ENCODE measurements at regions not wholly inside any gene's neighbourhood (a gene's known extent, or its start where the extent isn't known, plus 50 kb on each side); places are given as distances from the start of the nearest gene placed in this dataset.

DNA sequence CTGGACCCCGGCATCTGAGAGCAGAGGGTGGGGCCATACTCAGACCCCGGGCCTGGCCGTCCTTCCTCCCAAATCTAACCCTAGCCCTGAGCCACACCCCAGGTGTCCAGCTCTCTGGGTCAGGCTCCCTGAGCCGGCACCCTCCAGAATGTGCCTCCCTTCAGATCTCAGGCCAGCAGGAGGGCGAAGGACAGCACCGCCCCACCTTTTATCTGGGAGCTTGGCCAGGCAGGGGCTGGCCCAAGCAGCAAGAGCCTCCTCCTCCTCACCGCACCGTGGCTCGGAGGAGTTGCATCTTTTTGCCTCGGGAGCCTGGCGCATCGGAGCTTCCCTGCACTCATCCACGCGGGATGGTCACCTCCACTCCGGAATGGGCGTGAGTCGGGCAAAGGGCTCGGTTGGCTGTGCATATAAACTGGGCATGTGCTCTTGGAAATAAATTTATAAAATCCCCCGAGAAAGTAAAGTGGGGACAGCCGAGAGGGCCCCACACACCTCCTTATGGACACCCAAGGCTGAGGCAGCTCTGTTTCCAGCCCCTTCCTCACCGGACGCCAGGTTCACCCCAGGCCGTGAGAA is 69.1 kb upstream of the CTDP1 start:
- DNase-seq (ENCODE audit: low spot score), result no peak

DNA sequence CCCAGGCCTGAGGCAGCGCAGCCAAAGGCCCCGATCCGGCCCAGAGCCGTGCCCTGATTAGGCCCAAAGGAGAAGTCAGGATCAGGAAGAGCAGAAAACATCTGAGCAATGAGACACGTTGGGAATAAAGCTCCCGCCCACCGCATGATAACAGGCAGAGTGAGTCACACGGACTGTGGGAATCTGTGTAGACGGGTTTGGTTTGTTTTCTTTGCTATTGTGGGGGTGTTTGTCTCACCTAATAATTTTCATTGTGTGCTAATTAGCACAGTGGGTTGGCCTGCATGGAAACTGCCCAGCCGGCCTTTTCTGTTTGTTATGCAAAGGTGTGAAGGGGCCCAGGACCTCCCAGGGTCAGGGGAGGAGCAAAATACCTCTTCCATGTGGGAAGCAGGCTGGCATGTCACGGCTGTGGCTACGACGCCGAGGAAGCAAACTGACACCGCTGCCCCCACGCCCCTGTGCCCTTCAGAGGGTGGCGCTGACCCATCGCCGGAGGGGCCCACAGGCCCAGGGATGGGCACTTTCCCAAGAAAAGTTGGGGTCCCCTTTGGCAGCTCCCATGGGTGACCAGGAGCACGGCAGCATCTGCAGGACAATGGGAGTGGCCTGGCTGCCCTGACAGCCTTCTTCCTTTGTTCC is 68.4 kb upstream of the CTDP1 start:
- DNase-seq (ENCODE audit: low spot score), result peak; percentile 78

DNA sequence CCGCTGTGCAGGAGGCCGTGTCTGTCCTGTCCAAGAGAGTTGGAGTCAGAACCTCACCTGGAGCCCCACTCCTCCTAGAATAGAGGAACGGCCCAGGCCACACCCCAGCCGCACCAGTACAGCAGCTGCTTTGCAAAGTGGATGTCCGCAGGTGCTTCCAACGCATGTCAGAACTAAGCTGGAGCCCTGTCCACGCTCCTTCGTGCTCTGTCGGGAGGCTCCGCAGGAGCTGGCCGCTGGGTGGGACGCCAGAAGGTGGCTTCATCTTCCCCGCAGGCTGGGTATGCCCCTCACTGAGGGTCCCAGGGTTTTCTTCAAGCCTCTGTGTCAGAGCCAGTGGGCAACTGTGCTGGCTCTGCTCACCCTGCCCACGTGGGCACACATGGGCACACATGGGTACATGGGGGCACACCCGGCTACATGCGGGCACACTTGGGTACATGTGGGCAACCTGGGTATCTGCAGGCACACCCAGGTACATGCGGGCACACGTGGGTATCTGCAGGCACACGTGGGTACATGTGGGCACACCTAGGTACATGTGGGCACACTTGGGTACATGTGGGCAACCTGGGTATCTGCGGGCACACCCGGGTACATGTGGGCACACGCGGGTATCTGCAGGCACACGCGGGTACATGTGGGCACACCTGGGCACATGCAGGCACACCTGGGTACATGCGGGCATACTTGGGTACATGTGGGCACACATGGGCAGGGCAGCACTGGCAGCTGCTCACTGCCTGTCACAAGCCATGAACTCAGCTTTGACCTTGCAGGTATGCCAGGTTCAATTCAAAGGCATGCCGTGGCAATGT is 67.1 kb upstream of the CTDP1 start:
- no peak for DNase-seq (ENCODE audit: low spot score)

DNA sequence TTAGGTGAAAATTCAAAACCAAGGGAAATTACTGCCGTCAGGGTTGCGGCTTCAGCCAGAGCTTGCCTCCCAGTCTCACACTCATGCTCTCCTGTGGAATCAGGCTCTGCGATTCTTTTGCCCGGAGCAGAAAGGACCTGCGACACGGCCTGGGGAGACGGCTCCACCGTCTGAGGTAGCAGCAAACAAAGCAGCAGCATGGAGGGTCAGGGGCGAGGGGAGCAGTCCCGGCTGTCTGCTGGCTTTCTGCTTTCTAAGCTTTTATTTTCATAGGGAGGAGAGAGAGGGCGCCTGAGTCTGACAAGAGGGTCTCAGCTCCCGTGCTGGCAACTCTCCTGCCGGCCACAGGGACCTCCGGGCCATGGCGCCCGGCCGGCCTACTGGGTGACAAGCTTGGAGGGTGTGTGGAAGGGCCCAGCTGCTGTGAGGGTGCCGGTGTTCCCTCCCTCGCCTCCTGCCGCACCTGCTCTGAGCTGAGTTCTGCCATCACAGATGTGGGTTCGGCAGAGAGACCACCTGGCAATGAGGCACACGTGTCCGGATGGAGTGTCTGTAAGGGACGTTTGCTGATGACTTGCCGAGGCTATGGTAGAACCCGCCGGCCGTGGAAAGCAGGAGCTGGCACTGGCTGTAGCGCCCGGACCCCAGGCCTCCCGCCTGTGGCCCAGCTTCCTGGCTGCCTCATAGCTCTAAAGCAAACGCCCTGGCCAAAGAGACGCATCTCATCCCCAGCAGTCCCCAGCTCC is 66.2 kb upstream of the CTDP1 start:
- no peak for DNase-seq (ENCODE audit: low spot score)

DNA sequence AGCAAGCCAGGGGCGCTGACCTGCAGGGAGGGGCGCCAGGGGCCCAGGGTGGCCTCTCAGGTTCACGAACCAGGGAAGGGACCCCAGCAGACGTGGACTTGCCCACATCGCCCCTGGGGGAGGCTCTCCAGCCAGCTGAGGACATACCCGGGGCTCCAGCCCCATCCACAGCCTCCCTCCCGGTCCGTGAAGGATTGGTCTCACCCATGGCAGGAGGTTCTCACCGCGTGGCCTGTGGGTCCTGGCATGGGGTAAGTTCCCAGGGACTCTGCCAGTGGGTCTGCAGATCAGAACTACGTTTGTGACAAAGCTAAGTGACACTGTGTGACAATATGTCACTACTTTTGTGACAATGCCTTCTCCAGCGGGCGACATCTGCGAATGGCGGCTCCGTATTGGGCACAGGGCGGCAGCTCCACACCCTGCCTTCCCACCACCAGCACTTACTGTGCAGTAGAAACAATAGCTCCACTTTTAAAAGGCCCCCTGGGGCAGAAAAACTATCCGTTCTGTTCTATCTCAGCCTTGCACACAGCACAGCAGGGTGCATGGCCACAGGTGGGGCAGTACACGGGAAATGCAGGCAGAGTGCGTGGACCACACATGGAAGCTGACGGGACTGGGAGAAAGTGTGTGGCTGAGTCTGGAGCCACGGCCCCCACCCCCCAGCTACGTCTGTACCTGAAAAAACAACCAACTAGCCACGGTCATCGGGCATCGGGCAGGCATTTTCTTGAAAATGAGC is 65.2 kb upstream of the CTDP1 start:
- DNase-seq (ENCODE audit: low spot score), result no peak

DNA sequence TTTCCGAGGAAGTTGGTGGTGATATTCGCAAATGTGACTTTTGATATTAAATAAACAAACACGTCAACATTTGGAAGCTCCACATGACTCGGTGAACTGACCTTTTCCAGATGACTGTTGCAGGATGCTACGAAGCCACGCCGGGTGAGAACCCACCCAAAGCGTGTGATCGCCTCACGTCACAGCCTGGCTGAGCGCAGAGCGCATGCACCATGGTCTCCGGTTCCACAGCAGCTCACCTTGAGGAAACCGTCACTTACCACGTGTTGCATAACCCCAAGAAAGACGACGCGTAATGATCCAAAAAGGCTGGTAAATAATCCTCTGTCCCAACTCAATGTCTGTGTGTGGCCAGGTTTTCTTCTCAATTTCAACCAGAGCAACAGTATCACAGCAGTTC is 64.5 kb upstream of the CTDP1 start:
- no peak for DNase-seq (ENCODE audit: low spot score)

DNA sequence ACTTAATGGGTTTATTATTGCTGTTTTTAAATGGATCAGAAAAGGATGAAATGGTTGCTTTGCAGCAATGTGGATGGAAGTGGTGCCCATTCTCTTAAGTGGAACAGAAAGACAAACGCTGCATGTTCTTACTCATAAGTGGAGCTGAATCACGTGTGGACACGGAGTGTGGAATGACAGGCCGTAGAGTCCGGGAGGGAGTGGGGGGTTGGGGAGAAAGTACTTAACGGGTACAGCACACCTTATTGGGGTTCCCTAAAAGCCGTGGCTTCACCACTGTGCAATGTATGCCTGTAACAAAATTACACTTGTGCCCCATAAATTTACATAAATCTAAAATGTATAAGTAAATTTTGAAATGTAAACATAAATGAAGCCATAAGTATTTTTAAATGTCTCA is 64.0 kb upstream of the CTDP1 start:
- DNase-seq (ENCODE audit: low spot score), result no peak

DNA sequence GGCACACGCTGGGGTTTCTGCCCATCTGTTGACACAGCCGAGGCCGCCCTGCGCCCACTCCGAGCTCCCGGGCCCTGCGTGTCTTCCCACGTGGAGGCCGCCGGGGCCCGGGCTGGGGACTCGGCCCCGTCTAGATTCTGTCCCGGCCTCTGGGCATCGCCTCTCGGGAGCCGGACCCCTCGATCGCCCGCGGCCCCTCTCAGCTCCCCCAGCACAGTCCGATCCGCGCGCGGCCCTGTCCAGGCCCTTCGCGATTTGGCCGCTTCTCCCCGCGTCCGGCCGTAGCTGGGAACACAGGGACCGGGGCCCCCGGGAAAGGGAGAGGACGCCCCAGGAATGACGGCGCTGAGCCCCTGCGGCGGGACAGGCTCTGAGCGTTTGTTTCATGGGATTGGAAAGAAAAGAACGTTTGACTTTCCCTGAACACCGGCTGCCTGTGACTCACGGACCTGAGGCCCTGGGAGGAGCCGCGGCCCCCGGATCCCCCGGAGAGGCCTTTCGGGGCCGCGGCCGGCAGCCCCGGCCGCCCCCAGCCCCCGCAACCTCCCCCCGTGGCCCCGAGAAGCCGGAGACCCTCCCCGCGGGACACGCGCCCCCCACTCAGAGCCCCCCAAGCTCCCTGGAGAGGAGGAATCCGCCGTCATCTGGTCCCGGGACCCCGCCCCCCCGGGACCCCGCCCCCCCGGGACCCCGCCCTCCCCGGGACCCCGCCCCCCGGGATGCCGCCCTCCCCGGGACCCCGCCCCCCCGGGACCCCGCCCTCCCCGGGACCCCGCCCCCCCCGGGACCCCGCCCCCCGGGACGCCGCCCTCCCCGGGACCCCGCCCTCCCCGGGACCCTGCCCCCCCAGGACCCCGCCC is 62.7 kb upstream of the CTDP1 start:
- peak; percentile 53 for DNase-seq (ENCODE audit: low spot score)

DNA sequence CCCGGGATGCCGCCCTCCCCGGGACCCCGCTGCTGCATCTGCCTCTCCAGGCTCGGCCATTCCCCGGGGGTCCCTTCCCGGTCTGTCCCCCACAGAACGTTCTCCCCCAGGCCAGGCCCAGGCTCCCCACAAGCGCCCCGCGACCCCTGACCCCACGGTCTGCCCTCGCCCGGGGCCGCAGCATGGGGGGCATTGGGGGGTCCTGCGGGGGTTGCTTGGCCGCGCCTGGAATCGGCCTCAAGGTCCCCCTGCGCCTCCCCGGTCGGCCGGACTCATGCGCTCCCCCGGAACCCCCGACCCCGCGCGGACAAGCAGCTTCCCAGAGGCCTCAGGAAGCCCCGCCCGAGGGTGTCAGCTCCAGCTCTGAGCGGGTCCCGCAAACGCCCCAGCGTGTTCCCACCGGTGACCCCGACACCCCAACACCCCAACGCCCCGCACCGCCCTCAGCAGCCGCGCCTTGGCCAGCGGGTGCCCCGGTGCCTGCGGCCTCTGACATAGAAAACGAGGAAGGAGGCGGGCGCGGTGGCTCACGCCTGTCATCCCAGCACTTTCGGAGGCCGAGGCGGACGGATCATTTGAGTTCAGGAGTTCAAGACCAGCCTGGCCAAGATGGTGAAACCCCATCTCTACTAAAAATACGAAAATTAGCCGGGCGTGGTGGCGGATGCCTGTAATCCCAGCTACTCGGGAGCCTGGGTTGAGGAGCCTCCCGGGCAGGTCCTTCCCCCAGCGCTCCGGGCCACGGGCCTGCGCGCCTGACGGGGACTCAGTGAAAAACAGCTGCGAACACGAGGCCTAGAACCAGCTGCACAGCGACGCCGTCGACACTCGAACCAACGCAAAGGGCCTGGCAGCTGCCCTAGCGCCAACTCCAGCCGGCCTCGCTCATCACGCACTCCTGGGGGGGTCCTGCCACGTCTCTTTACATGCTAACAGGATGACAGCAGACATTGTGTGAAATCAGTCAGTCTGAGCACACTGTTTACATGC is 61.8 kb upstream of the CTDP1 start:
- no peak for DNase-seq (ENCODE audit: low spot score)

DNA sequence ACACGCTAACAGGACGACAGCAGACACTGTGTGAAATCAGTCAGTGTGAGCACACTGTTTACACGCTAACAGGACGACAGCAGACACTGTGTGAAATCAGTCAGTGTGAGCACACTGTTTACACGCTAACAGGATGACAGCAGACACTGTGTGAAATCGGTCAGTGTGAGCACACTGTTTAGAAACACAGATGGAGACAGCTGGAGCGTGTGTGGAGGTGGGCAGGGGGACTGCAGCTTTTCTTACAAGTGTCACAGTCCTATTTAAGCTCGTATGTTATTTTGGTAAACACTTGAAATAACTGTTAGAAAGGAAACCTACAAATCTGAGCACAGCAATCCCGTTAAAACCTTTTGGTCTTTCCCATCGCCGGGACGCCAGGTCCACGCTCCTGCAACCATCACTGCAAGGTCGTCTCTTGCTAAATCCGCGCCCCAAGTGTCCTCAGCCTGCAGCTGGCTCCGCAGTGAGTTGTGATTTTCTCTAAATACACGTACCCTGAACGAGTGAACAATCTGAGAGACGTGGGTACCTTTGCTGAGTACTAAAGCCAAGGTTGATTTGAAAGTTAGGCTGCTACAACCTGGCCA is 58.9 kb upstream of the CTDP1 start:
- DNase-seq (ENCODE audit: low spot score), result no peak

DNA sequence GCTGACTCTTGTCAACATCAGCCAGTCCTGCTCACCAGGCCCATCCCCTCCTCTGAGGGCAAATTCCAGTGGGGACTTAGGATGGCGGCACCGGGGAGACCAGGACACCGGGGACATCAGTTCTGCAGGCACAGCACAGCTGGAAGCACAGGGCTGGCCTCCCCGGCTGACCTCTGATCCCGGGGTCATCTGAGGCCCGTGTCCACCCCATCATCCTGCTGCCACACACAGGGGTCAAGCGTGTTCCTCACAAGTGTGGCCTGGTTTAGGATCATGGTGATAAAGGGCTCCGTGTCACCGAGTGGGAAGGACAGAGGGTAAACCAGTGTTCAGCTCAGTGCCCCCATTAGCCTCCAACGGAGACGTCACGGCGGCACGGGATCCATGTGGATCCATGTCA is 58.1 kb upstream of the CTDP1 start:
- DNase-seq (ENCODE audit: low spot score), result no peak

DNA sequence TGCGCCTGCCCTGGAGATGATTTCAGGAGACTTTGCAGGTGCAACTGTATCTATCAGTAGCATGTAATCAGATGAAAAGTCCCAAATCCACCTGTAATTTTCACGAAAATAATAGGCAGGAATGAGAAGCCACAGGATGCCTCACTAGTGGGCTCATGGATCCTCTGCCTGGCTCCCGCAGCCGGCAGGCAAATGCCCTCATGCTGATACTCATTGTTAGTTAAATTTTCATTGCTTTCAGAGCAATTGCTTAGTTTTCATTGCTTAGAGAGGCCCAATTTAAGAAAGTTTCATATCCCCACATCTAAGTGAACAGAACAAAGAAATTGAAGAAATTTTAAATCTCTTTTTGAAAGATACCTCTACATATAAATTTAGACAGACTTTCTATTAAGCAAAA is 57.6 kb upstream of the CTDP1 start:
- DNase-seq (ENCODE audit: low spot score), result no peak

DNA sequence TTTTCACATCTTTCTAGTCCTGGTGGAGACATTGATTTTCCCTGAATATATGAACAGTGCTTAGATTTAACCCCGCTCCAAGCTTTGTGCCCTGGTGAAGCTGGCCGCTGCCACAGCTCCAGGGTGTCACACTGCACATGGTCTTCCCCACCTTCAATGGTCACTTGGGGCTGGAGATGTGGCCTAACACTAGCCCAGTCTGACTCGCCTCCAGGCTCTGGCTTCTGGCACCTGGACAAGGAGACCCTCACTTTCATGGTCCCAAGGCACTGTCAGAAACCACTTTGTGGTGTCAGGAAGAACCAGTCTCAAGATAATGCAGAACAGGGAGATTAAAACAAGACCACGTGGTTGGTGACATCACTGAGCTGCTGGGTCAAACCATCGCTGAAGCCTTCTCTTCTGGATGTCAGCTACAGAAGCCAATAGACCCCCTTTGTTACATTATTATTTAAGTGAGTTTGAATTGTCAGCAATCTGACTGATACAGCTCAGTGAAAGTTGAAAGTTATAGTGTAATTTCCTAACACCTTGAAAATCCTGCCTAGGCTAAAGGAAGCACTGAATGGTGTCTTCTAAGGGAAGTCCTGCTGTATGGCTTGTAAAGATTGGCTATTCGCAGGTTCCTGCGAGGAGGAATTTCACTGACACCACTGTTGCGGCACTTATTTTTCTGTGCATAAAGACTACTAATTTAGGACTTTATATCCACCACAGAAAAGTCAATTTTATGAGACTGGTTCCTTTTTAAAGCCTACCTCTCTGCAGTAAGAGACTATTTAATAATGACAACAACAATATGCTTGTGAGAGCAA is 55.0 kb upstream of the CTDP1 start:
- no peak for DNase-seq (ENCODE audit: low spot score)

DNA sequence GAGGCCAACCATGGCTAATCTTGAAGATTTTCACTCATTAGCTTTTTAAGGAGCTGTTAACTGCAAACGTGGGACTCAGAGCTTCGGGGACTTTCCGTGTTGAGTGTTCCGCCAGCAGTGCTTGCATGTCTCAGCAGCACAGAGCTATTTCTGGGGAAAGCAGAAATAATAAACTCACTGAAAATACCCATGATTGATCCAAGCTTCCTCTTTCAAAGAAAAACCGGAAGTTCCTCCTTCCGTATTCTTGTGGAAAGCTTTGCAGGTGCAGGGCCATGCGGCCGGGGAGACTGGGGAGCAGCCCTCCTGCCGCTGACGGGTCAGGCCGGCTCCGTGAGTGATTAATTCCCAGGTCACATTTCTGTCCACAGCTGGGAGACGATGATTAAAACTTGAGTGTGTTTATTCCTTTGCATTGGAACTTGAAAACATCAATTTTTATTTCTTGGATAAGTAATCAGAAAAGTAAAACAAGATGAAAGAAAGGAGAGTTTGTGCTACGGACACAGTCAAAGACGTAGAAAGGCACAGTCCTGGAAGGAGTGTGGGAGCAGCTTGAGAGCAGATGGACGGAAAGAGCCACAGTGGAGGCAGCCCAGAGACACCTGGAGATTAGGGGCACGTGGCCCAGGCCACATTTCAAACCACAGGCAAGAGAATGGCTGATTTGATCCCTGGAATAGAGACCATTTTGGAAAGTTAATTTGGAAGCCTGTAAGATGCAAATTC is 54.2 kb upstream of the CTDP1 start:
- no peak for DNase-seq (ENCODE audit: low spot score)

DNA sequence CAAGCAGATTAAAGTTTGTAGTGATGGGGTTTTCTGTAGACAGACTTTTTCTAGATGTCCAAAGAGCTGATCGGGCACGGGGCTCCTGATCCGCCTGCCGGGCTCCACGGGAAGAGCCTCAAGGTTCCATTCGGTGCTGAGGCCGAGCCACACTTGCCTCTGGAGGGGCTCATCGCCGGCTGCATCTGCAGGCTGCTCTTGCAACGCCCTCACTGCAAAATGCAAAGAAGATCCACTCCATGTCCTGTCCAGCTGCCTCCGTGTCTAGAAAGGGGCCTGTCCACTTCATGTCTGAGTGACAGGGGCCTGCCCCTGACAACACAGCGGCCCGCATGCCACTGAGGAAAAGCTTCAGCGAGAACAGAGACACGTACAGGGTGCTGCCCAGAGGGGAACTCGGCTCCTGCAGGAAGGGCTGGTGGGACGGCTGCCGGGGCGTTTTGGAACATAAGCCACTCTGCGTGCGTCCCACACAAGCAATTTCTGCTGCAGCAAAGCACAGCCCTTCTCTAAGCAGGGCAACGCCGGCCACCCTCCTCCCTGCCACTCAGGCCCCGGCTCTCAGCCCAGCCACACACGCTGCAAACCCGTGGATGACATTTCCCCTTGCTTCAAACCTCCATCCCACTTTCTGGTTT is 53.6 kb upstream of the CTDP1 start:
- DNase-seq (ENCODE audit: low spot score), result no peak

DNA sequence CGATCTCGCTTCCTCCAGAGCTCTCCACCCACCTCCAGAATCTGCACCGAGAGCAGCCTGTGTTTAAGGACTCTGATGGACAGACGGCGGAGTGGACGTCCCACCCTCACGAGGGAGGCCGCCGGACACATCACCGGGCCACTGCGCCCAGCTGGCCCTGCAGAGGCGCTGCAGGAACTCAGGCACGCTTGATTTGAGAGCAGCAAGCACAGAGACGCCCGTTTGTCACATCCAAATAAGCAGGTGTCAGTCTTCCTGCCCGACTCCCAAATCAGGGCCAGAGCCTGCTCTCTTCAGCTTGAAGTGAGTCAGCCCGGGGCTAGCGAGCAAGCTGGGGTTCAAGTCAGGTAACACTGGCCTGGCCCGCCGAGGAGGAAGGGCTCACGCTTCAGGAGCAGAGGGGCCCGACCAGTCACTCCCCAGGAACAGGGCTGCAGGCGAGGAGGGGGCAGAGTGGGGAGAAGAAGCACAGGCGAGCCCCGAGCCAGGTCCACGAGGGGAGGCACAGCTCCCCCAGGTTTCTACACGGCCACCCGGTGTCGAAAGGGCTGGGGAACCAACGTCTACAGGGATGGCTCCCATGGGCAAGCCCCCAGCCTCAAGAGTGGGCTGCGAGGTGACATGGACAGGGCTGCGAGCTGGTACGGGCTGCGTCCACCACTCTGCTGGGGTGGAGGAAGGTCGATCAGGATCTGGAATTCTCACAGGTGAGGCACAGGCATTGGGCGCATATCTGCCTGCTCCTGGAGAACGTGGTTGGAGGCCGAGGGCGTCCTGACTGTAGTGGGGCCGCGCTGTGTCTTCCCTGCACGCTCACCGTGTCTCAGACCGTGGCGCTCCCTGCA is 52.5 kb upstream of the CTDP1 start:
- DNase-seq (ENCODE audit: low spot score), result no peak

All from AG20443 (cell line).